Breast epithelium (tissue), 3 donors: ENCODE measurements at regions not wholly inside any gene's neighbourhood (a gene's known extent, or its start where the extent isn't known, plus 50 kb on each side); places are given as distances from the start of the nearest gene placed in this dataset.

Experiments used
- POLR2A ChIP-seq: fragments of 450-650 bp; IDR thresholded peaks from one replicate; pipeline ENCODE4 v1.6.1; 2016; ENCODE audit warnings: antibody characterized with exemption, mild to moderate bottlenecking, moderate library complexity
- TF ChIP-seq, protein P1 (sequence below), 3 donors: fragments of 450-650 bp; IDR thresholded peaks; one replicate each; pipeline ENCODE4 v1.5.1; 2016 to 2017; ENCODE audit warnings: antibody characterized with exemption in 3 of 3, mild to moderate bottlenecking in 3 of 3, moderate library complexity in 3 of 3

DNA sequence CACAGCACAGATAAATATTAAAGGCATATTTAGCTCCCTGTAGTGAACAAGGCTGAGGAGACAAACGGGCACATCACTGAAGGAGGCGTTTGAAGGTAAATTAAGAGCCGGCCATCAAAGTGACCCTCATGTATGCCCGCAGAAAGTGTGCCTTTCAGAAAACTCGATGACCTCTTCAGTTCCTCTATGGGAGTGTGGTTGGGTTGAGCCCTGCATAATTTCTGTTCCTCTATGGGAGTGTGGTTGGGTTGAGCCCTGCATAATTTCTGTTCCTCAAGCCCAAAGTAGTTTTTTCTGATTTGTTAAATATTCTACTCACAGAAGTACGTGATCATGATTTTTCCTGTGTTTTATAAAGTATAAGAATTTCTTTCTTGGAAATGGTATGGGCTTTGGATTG lies 568.5 kb downstream of the TSN start:
- TF ChIP-seq, protein P1, sequence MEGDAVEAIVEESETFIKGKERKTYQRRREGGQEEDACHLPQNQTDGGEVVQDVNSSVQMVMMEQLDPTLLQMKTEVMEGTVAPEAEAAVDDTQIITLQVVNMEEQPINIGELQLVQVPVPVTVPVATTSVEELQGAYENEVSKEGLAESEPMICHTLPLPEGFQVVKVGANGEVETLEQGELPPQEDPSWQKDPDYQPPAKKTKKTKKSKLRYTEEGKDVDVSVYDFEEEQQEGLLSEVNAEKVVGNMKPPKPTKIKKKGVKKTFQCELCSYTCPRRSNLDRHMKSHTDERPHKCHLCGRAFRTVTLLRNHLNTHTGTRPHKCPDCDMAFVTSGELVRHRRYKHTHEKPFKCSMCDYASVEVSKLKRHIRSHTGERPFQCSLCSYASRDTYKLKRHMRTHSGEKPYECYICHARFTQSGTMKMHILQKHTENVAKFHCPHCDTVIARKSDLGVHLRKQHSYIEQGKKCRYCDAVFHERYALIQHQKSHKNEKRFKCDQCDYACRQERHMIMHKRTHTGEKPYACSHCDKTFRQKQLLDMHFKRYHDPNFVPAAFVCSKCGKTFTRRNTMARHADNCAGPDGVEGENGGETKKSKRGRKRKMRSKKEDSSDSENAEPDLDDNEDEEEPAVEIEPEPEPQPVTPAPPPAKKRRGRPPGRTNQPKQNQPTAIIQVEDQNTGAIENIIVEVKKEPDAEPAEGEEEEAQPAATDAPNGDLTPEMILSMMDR (IDR thresholded peaks at IDR 0.05): no peak
- no peak for TF ChIP-seq POLR2A
